GM18511 (cell line): ENCODE measurements at regions not wholly inside any gene's neighbourhood (a gene's known extent, or its start where the extent isn't known, plus 50 kb on each side); places are given as distances from the start of the nearest gene placed in this dataset.
"Not testable (repeated sequence)": the region's sequence is repeated elsewhere in the genome, so short reads cannot be mapped to it uniquely, and the experiment has no call there.

Source experiments
- ATAC-seq: cut with Tn5 transposase; IDR thresholded peaks from one replicate; pipeline ENCODE4 v1.9.1; 2021; ENCODE audit warnings: mild to moderate bottlenecking, moderate library complexity; ENCODE audit not compliant: unreplicated experiment

GRCh38 chr6:103826209-103826608 lies 1033.5 kb downstream of the HACE1 start:
- ATAC-seq = no peak

DNA sequence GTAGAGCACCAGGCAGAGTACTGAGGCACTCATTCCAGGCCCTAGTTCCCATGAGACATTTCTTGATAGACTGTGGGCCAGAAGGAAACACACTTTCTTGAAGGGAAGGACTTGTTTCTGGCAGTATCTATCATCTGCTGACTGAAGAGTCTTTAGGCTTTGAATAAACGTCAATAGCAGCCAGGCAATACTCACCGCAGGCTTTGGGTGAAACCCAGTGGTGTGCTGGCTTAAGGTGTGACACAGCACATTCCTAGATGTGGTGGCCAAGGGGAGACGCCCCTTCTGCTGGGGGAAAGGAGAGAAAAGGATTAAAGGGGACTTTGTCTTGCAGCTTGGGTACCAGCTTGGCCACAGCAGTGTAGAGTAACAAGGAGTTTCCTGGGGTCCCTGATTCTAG lies 1039.6 kb downstream of the HACE1 start:
- ATAC-seq = no peak

GRCh38 chr6:103819509-103819908 lies 1040.2 kb downstream of the HACE1 start:
- no peak for ATAC-seq

- ATAC-seq = no peak
Observed at GRCh38 chr6:103812970-103813369, 1046.7 kb downstream of the HACE1 start.

- ATAC-seq = not testable (repeated sequence)
Observed at GRCh38 chr6:103801901-103802479, 1057.7 kb downstream of the HACE1 start.

GRCh38 chr6:103799971-103800670 lies 1059.6 kb downstream of the HACE1 start:
- ATAC-seq = no peak

DNA sequence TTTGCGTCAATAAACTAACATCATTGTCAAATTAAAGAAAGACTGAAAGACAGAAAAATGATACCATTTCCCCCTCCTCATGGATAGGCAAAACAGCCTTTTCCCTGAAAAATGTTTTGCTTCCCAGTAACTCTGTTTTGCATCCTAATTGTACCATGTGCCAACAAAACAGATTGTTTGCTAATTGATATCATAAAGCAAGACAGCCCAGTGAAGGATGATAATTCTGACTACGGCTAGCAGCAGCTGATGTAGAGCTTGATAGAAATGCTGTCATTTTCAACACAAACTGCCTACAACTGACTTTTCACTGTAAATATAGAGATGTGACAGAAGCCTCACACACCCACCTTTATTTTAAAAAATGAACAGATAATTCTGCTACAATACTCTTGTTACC lies 1061.6 kb downstream of the HACE1 start:
- no peak for ATAC-seq

DNA sequence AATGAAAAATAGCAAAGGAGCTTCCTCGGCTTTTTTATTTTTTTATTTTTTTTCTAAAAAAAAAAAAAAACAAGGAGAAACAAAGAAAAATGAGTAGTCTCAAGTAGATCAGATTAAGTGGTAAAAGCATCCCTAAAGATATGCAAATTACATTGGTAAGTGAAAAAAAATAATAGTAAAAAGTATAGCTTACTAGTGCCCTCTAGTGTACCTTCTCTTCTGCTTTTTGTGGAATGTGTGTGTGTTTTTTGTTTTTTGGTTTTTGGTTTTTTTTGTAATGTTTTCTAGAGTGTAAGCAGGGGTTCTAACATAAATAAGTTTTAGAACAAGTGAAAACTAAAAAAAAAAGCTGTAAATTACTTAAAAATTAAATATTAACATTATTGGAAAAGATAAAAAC lies 1062.0 kb downstream of the HACE1 start:
- ATAC-seq = no peak

GRCh38 chr6:103791458-103791857 lies 1068.3 kb downstream of the HACE1 start:
- no peak for ATAC-seq

DNA sequence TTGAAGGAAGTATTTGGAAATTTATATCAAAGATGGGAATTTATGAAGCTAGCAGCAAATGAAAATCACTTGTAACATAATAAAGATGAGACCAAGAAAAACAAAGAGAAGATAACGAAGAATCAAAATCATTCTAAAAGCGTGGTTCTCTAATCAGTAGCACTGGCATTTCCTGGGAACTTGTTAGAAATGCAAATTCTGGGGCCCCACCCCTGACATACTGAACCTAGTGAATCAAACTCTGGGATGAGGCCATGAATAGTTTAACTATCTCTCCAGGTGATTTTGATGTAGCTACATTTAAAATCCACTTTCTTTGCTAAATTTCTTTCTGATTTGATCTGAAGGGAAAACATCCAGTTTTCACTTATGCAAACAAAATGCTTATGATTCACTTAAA lies 1075.6 kb downstream of the HACE1 start:
- no peak for ATAC-seq

GRCh38 chr6:103783329-103783728 lies 1076.4 kb downstream of the HACE1 start:
- ATAC-seq = no peak

- no peak for ATAC-seq
Observed at GRCh38 chr6:103769431-103769830, 1090.3 kb downstream of the HACE1 start.

GRCh38 chr6:103750603-103751002 lies 1109.1 kb downstream of the HACE1 start:
- no peak for ATAC-seq

DNA sequence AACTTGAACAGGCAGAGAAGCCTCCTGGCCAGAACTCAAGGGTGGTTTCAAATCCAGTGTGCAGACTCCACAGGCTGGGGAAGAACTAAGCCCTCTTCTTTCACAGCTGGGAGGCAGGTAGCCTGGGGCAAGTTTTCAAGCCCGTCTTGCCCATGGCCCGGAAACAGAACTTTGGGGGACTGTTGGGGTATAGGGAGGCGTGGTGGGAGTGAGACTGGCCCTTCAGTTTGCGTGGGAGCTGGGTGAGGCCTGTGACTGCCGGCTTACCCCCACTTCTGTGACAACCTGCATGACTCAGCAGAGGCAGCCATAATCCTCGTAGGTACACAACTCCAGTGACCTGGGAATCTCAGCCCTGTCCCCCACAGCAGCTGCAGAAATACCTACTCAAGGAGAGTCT lies 1125.7 kb downstream of the HACE1 start:
- no peak for ATAC-seq

GRCh38 chr6:103729658-103730057 lies 1130.1 kb downstream of the HACE1 start:
- no peak for ATAC-seq

- no peak for ATAC-seq
Observed at GRCh38 chr6:103723438-103724322, 1136.0 kb downstream of the HACE1 start.

- no peak for ATAC-seq
Observed at GRCh38 chr6:103722683-103723082, 1137.0 kb downstream of the HACE1 start.

DNA sequence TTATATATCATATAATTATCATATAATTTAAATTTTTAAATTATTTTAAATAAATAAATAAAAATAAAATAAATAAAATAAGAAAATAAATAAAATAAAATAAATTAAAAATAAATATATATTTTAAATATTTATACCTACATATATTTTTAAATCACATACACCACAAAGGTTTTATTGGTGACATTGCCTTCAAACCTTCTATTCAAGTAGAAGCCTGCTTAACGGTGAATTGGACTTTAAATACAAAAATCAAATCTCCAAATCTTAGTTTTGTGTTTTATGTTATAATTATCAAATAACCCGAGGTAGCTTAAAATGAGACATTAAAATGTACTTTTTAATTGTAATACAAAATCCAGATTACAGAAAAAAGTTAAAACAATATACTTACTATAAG lies 1137.8 kb downstream of the HACE1 start:
- ATAC-seq = no peak

GRCh38 chr6:103720393-103720792 lies 1139.3 kb downstream of the HACE1 start:
- no peak for ATAC-seq

DNA sequence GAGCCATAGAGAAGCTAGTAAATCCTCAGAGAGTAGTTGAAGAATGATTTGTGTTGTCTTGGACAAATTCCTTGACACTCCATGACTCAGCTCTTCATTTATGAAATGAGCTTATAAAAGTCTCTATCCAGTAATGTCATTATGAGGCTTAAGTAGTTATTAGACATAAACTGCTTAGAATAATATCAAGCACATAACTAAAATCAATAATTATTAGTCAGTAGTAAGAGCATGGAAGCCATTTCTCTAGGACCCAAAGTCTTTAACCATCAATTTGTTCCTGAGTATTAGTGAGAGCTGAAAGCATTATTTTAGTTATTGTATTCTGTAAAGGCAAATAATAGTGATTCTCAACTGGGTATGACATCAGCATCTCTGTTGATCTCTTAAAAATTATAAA lies 1140.2 kb downstream of the HACE1 start:
- ATAC-seq = no peak

GRCh38 chr6:103715269-103715668 lies 1144.5 kb downstream of the HACE1 start:
- ATAC-seq = no peak

DNA sequence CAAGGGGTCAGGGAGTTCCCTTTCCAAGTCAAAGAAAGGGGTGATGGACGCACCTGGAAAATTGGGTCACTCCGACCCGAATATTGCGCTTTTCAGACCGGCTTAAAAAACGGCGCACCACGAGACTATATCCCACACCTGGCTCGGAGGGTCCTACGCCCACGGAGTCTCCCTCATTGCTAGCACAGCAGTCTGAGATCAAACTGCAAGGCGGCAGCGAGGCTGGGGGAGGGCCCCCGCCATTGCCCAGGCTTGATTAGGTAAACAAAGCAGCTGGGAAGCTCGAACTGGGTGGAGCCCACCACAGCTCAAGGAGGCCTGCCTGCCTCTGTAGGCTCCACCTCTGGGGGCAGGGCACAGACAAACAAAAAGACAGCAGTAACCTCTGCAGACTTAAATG lies 1150.5 kb downstream of the HACE1 start:
- ATAC-seq = not testable (repeated sequence)
